ENCODE measurements at regions not wholly inside any gene's neighbourhood (a gene's known extent, or its start where the extent isn't known, plus 50 kb on each side); places are given as distances from the start of the nearest gene placed in this dataset.

- no peak for TF ChIP-seq POLR2A (IDR thresholded peaks at IDR 0.05)
- no peak for TF ChIP-seq POLR2AphosphoS5 (IDR thresholded peaks at IDR 0.05)
- no peak for TF ChIP-seq CTCF (IDR thresholded peaks at IDR 0.05)
- TF ChIP-seq EP300 (IDR thresholded peaks at IDR 0.05) = no peak
Measured at GRCh38 chr1:87210151-87210550, 118.5 kb upstream of the LMO4 start.
